ENCODE measurements at regions not wholly inside any gene's neighbourhood (a gene's known extent, or its start where the extent isn't known, plus 50 kb on each side); places are given as distances from the start of the nearest gene placed in this dataset.

- TF ChIP-seq ZNF462 (CRISPR knock-in tag; IDR thresholded peaks at IDR 0.05) (no peak), POLR2AphosphoS5 (IDR thresholded peaks at IDR 0.05; ENCODE audit: low read depth) (no peak), ZNF114 (CRISPR knock-in tag; IDR thresholded peaks at IDR 0.05) (no peak), NANOG (IDR thresholded peaks at IDR 0.05; ENCODE audit: borderline replicate concordance) (no peak)
Observed at GRCh38 chr13:22017226-22017625, 346.4 kb downstream of the FGF9 start (continued).

- H3K36me3 Mint-ChIP-seq (ENCODE audit: low read depth), result no peaks in the 10 kb centered on the region
- Histone ChIP-seq H3F3A (replicated peaks; ENCODE audit: low read depth) (no peaks in the 10 kb centered on the region), H4K20me1 (replicated peaks; ENCODE audit: insufficient read depth) (no peaks in the 10 kb centered on the region), H3K4me3 (no peak overlapping the region), H3K36me3 (ENCODE audit: insufficient read depth) (no peaks in the 10 kb centered on the region), H3K27ac (ENCODE audit: low read depth) (no peak overlapping the region), H2AFZ (no peak overlapping the region), H3K4me2 (no peak overlapping the region), H3K4me1 (ENCODE audit: insufficient read depth) (no peaks in the 10 kb centered on the region), H3K27me3 (ENCODE audit: insufficient read depth) (no peaks in the 10 kb centered on the region), H3K9me2 (ENCODE audit: insufficient read depth) (no peaks in the 10 kb centered on the region), H3K79me2 (replicated peaks; ENCODE audit: insufficient read depth) (no peaks in the 10 kb centered on the region)
- DNase-seq (ENCODE audit: low spot score), result no peak
- no peak for ATAC-seq
- H3K4me3 Mint-ChIP-seq, result no peak overlapping the region
- H3K4me1 Mint-ChIP-seq, result no peaks in the 10 kb centered on the region
- H3K9me3 Mint-ChIP-seq, result no peaks in the 10 kb centered on the region
- no peaks in the 10 kb centered on the region for H3K27me3 Mint-ChIP-seq (ENCODE audit: insufficient read depth, low read depth, poor library complexity)
- H3K27ac Mint-ChIP-seq, result no peak overlapping the region
- no peak for TF ChIP-seq CREB1 (CRISPR knock-in tag; IDR thresholded peaks at IDR 0.05; ENCODE audit: low read depth)
- no peak for TF ChIP-seq CTCF (conservative IDR thresholded peaks at IDR 0.05; ENCODE audit: low read depth in 2 of 2)
- no peak for TF ChIP-seq NANOG (IDR thresholded peaks at IDR 0.05; ENCODE audit: borderline replicate concordance)
- TF ChIP-seq POLR2AphosphoS5 (IDR thresholded peaks at IDR 0.05; ENCODE audit: low read depth), result no peak
- TF ChIP-seq JUNB (IDR thresholded peaks at IDR 0.05; ENCODE audit: unreplicated experiment), result no peak
- TF ChIP-seq ZNF331 (CRISPR knock-in tag; IDR thresholded peaks at IDR 0.05; ENCODE audit: low read depth), result no peak
Observed at GRCh38 chr13:22018076-22018835, 347.4 kb downstream of the FGF9 start.

Measured in GM23338 (cell line).